Right kidney (tissue), 1 donor: ENCODE measurements at regions not wholly inside any gene's neighbourhood (a gene's known extent, or its start where the extent isn't known, plus 50 kb on each side); places are given as distances from the start of the nearest gene placed in this dataset.

Source experiments
- DNase-seq: peaks from one replicate; pipeline ENCODE4 v3.0.0-alpha.2; 2016

DNA sequence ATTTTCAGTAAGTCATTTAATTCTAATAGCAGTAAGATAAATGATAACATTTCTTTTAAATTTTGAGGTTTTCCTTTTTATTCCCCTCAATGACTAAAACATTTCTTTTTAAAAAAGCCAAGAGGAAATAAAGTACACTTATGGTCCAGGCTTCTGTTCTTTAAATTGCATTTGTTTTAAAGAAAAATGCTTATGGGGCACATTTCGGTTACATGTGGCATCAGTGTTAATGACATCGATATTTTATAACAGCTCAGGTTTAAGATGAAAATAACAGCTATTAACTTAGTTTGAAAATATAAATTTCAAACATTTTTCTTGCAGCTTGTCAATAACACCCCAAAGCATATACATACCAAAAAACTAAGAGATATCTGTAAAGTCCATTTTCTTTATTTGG is 1161.1 kb downstream of the PCDH18 start:
- DNase-seq: no peak

DNA sequence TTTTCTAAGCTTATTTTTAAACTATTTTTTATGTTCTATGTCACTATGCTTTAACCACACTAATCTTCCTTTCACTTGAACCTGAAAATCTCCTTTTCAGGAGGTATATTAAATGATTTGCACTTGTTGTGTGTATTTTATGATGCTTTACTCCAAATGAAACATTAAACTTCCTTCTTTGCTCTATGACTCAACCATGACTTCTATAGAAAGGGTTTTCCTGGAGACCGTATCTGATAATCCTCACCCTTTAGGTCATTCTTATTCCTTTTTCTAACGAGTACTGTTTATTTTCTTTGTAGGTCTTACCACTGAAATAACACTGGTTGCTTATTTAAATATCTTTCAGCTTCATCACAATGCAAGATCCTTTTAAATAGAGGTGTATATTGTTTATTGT is 1163.2 kb downstream of the PCDH18 start:
- no peak for DNase-seq

DNA sequence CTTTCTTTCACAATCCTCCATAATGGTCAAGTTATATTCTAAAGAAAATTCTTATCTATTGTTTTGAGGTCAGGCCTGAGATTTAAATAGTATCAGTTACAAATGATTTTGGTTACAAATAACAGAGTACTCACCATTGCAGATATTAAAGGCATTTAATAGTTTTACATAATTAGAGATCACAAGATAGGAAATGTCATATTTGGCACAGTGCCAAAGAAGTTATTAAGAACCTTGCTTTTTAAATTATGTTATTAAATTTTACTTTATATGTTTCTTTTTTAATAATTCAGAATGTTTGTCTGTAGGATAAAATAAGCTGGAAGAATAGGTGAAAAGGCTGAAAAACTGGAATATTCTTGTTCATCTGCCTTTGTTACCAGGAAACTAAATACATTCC is 1174.7 kb downstream of the PCDH18 start:
- DNase-seq: no peak

DNA sequence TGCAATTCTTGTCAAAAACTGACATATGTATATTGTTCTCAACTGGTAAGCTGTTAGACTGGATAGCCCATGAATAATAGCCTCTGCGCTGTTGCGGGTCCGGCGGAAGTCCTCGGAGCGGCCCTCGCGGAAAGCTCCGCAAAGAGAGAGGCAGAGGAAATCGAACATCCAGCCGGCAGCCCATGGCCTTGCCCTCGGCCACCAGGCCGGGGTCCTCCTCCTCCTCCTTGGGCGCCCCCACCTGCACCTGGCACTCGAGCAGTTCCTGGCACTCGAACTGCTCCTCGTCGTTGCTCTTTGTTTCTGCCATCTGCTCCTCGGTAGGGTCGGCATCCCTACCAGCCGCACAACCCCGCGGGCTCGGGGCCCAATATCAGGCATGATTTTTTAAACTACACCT is 1176.3 kb downstream of the PCDH18 start:
- no peak for DNase-seq

DNA sequence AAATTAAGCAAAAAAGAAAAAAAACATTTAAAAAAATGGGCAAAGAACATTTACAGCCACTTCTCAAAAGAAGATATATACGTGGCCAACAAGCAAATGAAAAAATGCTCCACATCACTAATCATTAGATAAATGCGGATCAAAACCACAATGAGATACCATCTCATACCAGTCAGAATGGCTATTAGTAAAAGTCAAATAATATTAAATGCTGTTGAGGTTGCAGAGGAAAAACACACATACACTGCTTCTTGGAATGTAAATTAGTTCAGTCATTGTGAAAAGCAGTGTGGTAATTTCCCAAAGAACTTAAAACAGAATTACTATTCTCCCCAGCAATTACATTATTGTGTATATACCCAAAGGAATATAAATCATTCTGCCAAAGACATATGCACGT is 1189.0 kb downstream of the PCDH18 start:
- DNase-seq: no peak

DNA sequence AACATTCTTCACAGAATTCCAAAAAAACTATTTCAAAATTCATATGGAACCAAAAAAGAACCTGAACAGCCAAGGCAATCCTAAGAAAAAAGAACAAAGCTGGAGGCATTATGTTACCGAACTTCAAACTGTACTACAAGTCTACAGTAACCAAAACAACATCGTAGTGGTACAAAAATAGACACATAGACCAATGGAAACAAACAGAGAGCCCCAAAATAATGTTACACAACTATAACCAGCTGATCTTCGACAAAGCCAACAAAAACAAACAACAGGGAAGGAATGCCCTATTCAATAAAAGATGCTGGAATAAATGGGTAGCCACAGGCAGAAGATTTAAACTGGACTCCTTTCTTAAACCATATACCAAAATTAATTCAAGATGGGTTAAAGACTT is 1189.6 kb downstream of the PCDH18 start:
- DNase-seq: no peak

DNA sequence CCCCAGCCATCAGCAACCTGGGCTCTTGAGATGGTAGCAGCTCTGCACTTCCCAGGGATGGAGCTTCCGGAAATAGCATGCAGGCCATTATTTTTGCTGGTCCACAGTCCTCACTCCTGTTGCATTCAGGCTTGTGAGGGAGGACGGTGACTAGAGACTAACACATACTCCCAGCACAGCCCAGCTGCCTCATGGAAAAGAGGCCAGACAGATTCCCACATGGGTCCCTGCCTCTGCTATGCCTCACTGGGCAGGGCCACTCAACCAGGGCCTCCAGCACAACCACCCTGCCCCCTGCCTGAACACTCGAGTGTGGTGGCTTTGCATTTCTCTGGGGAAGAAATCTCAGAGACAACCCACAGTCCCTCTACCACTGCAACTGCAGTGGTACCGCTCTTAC is 1195.1 kb downstream of the PCDH18 start:
- no peak for DNase-seq

DNA sequence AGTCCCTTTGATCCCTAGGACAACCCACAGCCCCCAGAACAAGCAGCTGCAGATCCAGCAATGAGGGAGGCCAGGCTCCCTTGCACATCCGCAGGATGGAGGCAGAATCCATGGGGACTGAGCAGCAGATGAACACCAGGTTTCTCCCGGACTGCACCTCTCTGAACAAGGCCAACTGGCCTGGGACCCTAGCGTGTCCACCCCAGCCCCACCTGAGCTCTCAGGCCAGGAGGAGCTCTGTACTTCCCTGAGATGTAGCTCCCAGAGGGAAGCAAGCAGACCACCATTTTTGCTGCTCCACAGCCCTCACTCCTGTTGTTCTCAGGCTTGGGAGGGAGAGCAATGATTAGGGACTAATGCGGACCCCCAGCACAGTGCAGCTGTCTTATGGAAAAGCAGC is 1195.8 kb downstream of the PCDH18 start:
- no peak for DNase-seq

DNA sequence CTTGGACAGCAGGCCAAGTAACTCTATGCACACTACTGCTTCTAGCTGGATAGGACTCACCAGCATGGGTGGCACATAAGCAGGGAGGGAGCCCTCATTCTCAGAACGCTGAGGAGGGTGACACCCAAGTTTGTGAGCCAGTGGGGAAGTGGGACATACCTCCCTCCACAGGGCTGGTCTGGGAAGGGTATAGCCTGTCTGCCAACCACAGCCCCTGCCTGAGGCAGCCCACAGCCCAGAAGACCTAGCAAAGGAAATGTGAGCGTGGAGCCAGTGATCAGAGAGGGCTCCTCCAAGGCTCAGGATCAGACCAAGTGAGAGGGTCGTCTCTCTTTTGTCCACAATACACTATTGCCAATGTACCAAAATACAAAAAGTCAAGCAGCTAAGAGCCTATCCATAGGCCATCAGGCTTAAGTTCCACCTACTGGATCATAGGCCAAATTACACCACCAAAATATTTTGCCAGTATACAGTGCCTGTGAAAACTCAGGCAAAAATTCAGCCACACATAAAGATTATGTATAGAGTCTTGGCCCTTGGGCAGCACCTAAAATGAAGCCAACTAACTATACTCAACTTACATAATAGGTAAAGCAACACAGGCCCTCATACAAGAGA is 1203.1 kb downstream of the PCDH18 start:
- no peak for DNase-seq

DNA sequence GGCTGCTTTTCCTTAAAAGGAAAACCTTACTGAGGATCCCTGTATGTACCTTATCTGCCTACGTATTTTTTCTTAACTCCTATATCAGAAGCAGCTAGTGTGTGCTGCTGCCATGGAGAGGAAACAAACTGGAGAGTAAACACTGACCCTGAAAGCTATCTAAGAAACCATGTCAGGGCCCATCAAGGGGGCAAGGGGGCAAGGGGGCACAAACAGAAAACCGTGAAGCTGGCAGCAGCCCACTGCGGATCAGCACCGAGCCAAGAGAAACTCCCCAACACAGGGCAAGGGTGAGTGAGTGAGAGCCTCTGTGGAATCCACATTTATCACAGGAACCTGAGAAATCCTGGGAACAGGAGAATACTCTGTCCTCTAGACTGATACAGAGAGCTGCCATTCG is 1204.2 kb downstream of the PCDH18 start:
- no peak for DNase-seq

DNA sequence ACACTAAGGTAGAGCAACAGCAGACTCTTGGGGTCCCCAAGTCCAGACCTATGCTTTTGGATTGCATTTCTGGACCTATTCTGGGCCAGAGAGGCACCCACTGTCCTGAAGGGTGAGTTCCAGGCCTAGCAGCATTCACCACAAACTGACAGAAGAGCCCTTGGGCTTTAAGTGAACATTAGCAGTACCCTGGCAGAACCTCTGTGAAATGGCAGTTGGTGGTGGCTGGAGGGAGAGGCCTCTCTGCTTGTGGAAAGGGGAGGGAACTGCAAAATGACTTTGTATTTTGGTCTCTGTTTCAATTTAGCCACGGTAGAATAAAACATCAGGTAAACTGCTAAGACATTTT is 1211.9 kb downstream of the PCDH18 start:
- no peak for DNase-seq

DNA sequence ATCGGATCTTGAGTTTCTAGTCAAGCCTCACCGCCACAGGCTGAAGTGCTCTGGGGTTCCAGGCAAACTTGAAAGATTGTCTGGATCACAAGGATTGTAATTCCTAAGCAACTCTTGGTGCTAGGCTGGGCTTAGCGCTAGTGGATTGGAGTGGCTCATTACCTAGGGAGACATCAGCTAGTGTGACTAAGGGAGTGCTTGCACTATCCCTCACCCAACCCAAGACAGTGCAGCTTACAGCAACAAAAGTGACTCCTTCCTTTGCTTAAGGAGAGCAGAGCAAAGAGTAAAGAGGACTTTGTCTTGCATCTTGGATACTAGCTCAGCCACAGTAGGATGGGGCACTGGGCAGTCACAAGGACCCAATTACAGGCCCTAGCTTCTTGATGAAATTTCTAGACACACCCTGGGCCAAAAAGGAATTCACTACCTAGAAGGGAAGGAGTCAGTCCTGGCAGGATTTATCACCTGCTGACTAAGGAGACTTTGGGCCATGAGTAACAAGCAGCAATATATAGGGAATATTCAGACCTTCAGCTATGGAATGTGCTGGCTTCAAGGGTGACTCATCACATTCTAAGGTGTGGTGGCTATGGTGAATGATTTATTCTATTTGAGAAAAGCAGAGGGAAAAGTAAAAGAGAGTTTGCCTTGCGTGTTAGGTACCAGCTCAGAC is 1212.4 kb downstream of the PCDH18 start:
- no peak for DNase-seq

DNA sequence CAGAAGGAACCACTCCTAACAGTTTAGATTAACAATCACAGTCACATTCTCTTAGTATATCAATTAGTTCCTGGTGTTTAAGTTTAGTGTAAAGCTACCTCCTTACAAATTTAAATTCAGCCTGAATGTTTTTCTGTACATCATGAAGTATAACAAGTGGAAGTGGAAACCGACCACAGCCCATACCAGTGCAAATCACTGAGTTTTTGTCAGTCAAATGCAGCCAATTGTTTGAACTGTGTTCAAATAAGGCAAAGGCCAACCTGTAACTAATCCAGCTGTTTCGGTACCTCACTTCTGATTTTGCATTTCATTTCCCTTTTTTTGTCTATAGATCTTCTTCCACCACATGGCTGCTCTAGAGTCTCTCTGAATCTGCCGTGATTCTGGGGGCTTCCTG is 1215.3 kb downstream of the PCDH18 start:
- DNase-seq: no peak

DNA sequence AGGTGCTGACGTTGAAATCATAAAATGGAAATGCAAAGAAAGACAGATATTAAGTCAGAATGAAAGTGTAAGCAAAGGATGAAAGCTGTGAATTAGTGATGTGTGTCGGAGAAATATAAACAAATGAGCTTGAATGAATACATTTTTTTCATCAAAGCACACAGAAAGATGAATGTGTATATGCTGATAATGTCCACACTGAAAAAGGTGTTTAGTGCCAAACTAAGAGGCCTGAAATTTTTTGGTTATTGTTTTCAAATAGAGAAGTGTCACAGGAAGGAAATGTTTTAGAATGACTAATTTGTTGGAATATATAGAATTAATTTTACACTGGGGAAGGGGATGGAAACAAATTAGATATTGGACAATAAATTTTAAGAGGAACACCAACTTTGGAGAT is 1217.6 kb downstream of the PCDH18 start:
- DNase-seq: no peak

DNA sequence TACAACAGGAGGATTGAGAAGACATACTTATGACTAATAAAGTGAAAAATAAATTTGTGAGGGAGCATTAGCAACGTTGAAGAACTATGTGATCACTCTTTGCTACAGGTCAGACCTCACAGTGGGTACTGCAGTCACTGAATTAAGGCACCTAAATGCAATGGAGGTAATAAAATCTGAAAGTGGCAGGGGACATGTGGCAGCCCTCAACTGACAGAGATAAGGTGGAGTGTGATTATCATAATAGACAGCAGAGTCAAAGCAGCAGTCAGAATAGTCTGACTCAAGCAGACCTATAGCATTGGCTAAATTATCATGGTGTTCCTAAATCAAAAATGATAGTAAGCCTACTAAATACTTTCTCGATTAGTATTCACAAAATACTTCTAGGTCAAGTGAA is 1220.5 kb downstream of the PCDH18 start:
- DNase-seq: no peak

DNA sequence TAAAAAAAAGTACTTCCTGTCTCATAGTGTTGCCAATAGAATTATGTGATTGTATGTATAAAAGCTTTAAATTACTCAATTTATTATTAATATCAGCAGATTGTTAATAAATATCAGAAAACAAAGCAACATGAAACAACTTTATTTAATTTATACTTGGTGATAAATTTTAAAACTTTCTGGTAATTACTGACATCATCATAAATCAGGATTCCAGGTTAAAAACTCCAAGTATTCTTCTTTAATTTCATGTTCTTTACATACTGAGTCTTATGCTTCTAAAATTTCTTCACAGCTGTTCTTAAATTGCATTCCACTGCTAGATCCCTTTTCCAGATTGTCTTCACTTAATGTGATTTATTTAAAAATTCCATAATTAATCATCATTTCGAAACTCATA is 1224.5 kb downstream of the PCDH18 start:
- no peak for DNase-seq

DNA sequence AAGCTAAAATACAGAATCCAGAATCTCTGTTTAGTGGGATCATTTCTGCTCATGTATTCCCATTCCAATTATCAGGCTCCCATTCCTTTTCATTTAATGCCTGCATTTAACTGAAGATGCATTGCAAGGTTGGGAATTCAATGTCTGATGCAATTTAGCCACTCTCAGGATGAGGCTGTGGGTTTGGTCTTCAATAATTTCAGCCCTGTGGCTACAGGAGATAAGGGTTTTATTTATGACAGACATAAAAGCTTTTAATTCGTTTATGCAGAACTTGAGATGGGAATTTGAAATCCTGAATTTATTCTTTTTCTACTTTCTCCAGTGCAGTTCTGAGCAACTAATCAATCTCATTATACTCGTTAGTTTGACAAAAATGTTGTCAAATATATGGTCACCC is 1225.9 kb downstream of the PCDH18 start:
- DNase-seq: no peak

DNA sequence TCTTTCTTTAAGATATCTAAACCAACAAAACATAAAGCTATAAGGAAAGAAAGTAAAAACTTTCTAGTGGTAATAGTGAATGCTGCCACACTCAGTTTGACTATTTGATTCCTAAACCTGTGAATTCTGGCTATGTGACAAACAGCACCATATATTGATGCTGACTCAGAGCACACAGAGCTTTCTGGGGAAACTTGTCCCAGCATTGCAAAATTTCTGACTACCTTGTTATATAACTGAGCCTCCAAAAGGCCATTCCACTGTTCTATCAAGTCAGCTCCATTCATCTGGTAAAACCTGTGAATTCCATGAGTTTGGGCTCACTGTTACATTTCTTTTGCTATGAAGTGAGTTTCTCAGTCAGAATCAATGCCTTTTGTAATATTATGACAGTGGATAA is 1229.7 kb downstream of the PCDH18 start:
- no peak for DNase-seq

DNA sequence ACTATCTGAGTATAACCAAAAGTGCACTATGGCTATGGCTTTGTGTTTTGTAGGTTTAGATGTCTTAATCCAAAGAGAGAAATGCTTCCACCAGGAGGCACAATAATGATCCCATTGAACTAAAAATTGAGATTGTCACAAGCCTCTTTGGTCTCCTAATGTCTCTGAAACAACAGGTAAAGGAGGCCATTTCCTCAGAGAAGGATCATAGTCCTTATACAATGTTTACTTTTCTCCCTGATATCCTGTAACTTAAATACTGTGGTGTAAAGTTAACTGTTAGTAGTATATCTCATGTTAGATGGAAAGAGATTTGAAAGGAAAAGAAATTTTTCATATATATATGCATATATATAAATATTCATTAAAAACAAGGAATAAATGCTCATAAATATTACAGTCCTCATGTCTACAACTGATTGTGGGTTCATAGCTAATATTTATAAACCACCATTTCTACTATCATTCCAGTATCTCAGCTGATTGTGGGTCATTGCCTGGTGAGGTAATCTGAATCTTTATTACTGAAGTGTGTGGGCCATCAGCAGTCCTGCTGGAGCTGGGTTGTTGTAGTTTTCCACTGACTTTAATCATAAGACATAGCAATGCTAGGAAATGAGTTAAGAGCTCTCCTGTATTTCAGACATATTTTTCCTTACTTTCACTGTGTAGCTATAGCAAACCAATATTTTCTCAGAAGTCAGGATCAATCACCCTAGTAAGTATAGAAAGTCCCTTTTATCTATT is 1230.4 kb downstream of the PCDH18 start:
- no peak for DNase-seq

DNA sequence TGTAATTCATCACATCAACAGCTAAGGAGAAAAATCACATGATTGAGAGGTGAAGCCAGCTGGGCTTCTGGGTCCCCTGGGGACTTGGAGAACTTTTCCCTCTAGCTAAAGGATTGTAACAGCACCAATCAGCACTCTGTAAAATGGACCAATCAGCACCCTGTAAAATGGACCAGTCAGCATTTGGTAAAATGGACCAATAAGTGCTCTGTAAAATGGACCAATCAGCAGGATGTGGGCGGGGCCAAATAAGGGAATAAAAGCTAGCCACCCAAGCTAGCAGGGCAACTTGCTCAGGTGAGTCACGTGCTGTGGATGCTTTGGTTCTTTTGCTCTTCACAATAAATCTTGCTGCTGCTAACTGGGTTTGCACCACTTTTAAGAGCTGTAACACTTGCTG is 1248.3 kb downstream of the PCDH18 start:
- no peak for DNase-seq

DNA sequence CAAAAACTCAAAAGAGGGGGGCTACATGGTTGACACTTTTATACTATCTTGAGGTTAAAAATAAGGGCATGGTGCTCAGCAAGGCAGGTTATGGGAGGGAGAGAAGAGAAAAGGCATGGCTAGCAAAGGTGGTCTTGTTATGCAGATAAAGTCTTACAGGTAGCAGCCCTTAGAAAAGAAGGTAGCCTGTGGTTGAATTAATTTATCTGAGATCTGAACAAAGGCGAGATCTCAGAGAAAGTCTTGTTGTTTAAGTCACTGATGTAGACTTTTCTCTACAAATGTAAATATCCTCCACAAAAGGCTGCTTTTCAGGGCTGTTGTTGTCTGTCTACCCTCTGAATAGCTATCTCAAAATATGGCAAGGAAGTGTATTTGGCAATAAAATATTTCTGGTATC is 1250.4 kb downstream of the PCDH18 start:
- DNase-seq: no peak

DNA sequence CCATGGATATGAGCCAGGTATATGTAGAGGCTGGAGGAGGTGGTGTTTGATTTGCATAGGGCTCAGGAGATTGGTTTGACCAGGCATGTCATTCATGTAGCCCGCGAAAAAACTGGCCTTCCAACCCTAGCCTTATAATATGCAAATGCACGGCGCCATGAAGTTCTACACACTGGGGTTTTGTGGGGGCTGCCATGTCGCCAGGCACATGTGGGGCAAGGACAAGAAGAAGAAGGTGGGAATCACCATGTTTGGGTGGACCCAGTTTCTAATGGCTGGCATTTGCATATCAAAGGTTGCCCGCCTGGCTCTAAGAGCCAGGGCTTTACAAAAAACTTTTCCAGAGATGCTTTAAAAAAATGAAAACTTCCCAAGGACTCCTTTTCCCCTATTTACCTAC is 1251.0 kb downstream of the PCDH18 start:
- DNase-seq: no peak

DNA sequence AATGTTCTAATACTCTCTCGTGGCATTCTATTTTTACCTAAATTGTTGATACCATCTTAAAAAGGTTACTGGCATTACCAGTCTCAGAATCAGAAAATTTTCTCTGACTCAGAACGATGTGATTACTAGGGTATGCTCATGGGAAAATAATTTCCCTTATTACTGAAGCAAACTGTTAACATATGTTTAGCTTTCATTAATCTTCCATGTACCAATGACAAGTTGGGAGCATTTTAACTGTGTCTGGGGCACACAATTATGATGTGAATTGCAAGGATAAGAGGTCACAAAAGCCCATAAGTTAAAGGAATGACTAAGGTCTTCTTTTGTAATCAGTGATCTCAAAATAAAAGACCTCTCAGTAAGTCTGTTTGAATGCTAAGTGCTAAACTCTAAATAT is 1254.6 kb downstream of the PCDH18 start:
- DNase-seq: no peak

DNA sequence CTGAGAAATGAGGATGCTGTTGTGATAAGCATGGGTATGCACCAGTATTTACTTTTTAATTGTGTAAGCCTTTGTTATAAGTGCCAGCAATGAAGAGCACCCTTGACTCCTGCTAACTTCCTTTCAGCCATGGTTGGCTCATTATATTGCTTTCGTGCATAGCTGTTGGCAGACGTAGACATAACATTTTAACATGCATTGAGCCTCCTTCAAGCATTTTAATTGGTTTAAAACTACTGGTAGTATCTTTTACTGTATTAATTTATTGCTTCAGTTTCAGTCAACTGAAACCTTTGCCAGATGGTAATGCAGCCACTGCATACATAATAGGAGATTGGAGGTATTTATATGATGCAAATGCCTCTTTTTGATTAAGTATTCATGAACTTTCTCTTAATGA is 1285.4 kb downstream of the PCDH18 start:
- no peak for DNase-seq
